ENCODE measurements at regions not wholly inside any gene's neighbourhood (a gene's known extent, or its start where the extent isn't known, plus 50 kb on each side); places are given as distances from the start of the nearest gene placed in this dataset.

- no peak for DNase-seq
These were observed 154.8 kb upstream of the SOX9 start for GRCh38 chr17:71966055-71966454.

GRCh38 chr17:71966459-71967313, 154.1 kb upstream of the SOX9 start:
- DNase-seq, result no peak

- DNase-seq, result no peak
These were observed 151.3 kb upstream of the SOX9 start for GRCh38 chr17:71969500-71969899.

- peak; percentile 25 for DNase-seq
These were observed 150.5 kb upstream of the SOX9 start for GRCh38 chr17:71970312-71970711.

- no peak for DNase-seq
These were observed 146.8 kb upstream of the SOX9 start for GRCh38 chr17:71974051-71974450.

GRCh38 chr17:71975331-71975801, 145.5 kb upstream of the SOX9 start:
- DNase-seq, result peak; percentile 44

- DNase-seq, result peak; percentile 89
These were observed 144.7 kb upstream of the SOX9 start for GRCh38 chr17:71976011-71976649.

GRCh38 chr17:71978435-71978834, 142.4 kb upstream of the SOX9 start:
- DNase-seq, result no peak

- peak; percentile 11 for DNase-seq
These were observed 140.6 kb upstream of the SOX9 start for GRCh38 chr17:71980171-71980570.

GRCh38 chr17:71983828-71984227, 137.0 kb upstream of the SOX9 start:
- DNase-seq, result no peak

GRCh38 chr17:71985111-71986039, 135.4 kb upstream of the SOX9 start:
- DNase-seq, result peak; percentile 19

GRCh38 chr17:71986886-71987285, 133.9 kb upstream of the SOX9 start:
- peak; percentile 17 for DNase-seq

GRCh38 chr17:71987634-71988033, 133.2 kb upstream of the SOX9 start:
- DNase-seq, result peak; percentile 49

- no peak for DNase-seq
These were observed 131.7 kb upstream of the SOX9 start for GRCh38 chr17:71989117-71989516.

- DNase-seq, result no peak
These were observed 127.5 kb upstream of the SOX9 start for GRCh38 chr17:71993363-71993762.

- peak; percentile 72 for DNase-seq
These were observed 125.2 kb upstream of the SOX9 start for GRCh38 chr17:71995590-71995989.

GRCh38 chr17:72004011-72004427, 116.8 kb upstream of the SOX9 start:
- peak; percentile 66 for DNase-seq

GRCh38 chr17:72004611-72005331, 116.0 kb upstream of the SOX9 start:
- peak; percentile 69 for DNase-seq

GRCh38 chr17:72005332-72006163, 115.3 kb upstream of the SOX9 start:
- DNase-seq, result no peak

- peak; percentile 59 for DNase-seq
These were observed 112.5 kb upstream of the SOX9 start for GRCh38 chr17:72008236-72008876.

GRCh38 chr17:72011561-72011960, 109.3 kb upstream of the SOX9 start:
- no peak for DNase-seq

Measured in fibroblast of skin of right biceps (primary cell).